ENCODE measurements at regions not wholly inside any gene's neighbourhood (a gene's known extent, or its start where the extent isn't known, plus 50 kb on each side); places are given as distances from the start of the nearest gene placed in this dataset.

DNA sequence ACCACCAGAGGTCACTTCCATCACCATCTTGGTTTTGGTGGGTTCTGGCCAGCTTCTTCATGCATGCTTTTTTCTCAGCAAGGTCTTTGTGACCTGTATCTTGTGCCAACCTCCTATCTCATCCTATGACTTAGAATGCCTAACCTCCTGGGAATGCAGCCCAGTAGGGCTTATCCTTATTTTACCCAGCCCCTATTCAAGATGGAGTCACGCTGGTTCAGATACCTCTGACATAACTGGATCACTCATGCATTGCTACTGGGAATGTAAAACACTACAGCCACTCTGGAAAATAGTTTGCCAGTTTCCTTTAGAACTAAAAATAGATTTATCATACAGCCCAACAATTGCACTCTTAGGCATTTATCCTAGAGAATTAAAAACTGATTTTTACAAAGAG, 219.2 kb downstream of the IRS1 start:
- in situ Hi-C loops (cut with MboI; ENCODE audit: low sequenced_read_pairs) = no loop called here

GRCh38 chr2:226579519-226579918, 220.1 kb downstream of the IRS1 start:
- in situ Hi-C loops (cut with MboI; ENCODE audit: low sequenced_read_pairs) = no loop called here

GRCh38 chr2:226578879-226579278, 220.7 kb downstream of the IRS1 start:
- in situ Hi-C loops (cut with MboI; ENCODE audit: low sequenced_read_pairs) = no loop called here

- in situ Hi-C loops (cut with MboI; ENCODE audit: low sequenced_read_pairs) = no loop called here
Measured at GRCh38 chr2:226578373-226578772, 221.2 kb downstream of the IRS1 start.

GRCh38 chr2:226575928-226576327, 223.7 kb downstream of the IRS1 start:
- in situ Hi-C loops (cut with MboI; ENCODE audit: low sequenced_read_pairs) = no loop called here

DNA sequence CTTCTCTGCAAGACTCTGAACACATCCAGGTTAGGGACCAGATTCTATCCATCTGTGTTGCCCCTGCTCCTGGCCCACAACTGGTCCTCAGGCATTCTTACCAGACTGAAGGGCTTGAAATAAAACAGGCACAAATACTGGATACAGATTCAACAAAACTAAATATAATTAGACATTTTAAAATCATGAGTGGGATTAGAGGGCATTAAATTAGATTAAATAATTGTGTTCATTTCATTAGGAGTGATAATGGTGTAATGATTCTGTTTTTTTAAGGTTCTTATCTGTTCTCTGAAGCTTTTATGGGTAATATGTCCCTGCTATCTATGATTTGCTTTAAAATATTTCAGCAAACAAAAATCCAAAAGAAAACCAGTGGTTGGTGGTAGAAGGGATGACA, 226.5 kb downstream of the IRS1 start:
- in situ Hi-C loops (cut with MboI; ENCODE audit: low sequenced_read_pairs) = no loop called here

- in situ Hi-C loops (cut with MboI; ENCODE audit: low sequenced_read_pairs) = no loop called here
Measured at GRCh38 chr2:226564667-226565066, 235.0 kb downstream of the IRS1 start.

DNA sequence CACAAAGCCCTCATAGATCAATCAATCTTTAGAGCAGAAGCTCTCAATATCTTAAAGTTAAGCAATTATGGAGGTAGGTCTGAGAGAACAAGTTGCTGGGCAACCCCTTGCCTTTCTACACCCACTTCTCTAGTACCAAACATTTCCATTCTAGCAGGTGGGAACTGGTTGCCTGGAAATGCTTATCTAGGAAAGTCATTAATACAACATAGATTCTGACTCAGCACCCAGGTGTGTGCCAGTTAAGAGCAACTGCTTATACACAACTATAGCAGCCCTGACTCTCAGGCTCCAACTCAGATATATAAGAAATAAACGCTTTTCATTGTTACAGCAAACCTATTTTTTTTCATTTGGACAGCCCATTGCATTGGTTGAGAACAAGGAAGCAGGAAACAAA, 237.7 kb downstream of the IRS1 start:
- in situ Hi-C loops (cut with MboI; ENCODE audit: low sequenced_read_pairs) = no loop called here

GRCh38 chr2:226560325-226560724, 239.3 kb downstream of the IRS1 start:
- in situ Hi-C loops (cut with MboI; ENCODE audit: low sequenced_read_pairs) = no loop called here

DNA sequence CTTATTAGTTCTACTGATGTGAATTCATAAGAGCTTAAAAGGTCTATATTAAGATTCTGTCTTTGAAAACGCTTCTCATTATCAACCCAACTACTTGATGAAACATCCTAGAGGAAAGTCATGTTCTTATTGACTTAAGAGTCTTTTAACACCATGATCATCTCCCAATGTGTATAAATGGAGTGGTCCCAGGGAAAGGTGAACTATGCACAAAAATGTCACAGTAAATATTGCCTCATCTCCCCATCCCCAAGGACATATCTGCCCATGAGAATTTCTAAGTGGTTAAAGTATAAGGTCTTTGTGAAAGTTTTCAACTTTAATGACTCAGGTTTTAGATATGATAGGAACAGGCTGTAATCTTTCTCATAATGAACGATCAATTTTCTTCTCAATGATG, 240.1 kb downstream of the IRS1 start:
- in situ Hi-C loops (cut with MboI; ENCODE audit: low sequenced_read_pairs) = no loop called here

GRCh38 chr2:226558418-226558817, 241.2 kb downstream of the IRS1 start:
- in situ Hi-C loops (cut with MboI; ENCODE audit: low sequenced_read_pairs) = no loop called here

DNA sequence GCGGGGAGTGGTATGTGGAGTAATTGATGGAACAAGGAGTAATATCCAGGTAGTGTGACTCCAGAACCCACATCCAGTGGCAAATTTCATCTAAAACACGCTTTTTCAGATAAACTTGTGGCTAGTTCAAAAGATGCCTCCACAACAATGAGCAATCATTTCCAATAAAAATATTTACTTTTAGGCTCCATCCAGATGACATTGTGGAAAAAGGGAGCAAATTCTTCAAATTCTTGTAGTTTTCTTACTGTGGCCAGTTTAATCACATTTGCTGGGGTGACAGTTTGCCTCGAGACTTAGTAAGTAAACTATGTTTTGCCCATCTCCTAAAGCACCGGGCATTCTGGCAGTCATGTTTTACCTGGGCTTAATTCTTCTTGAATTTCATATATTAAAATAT, 243.6 kb downstream of the IRS1 start:
- in situ Hi-C loops (cut with MboI; ENCODE audit: low sequenced_read_pairs) = no loop called here

GRCh38 chr2:226554701-226555100, 244.9 kb downstream of the IRS1 start:
- in situ Hi-C loops (cut with MboI; ENCODE audit: low sequenced_read_pairs) = no loop called here

DNA sequence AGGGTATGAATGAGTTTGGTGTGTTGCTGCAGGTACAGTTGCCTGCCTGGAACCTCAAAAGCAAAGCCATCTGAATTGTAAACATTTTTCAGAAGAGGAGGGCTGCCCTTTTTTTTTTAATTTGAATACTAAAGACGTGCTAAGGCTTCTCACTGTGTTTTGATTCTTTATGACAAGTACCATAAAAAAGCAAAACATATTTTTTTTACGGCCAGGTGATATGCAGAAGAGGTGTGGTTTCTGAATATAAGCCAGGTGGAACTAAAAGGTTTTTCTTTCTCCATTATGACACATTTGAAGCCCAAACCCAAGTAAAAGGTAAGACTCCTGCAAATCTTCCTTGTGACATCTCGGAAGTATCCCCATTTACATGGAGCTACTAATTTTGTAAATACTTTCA, 246.3 kb downstream of the IRS1 start:
- in situ Hi-C loops (cut with MboI; ENCODE audit: low sequenced_read_pairs) = no loop called here

DNA sequence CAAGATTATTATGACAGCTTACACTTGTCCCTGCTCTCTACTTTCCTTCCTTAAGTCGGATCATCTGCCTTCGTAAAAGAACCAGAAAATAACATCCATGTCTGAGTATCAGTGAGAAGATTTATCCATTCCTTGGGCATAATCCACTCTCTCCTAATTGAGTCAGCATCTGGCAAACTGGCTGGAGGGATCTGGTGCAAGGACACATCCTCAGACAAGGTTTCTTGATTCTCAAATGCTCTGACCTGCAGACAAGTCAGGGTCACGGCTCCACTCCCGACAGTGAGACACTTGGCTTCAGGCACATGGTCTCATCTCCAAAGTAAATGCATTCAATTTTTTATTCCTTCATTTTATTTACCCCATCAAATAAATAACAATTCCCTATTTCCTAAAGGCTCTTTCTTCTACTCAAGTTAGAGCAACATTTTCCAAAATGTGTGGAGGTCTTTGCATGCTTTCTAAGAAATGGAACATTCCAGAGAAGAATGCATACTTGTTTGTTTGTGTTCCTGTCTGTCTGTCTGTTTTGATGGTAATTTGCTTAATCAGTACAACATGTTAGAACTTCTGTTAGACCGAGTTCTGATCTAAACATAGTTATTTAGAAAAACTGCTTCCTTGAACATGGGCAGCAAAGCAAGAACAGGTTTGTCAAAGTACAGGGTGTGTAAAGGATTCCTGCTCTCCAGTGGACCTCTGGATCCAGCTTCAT, 246.9 kb downstream of the IRS1 start:
- in situ Hi-C loops (cut with MboI; ENCODE audit: low sequenced_read_pairs) = no loop called here

- in situ Hi-C loops (cut with MboI; ENCODE audit: low sequenced_read_pairs) = no loop called here
Measured at GRCh38 chr2:226551522-226552250, 247.9 kb downstream of the IRS1 start.

DNA sequence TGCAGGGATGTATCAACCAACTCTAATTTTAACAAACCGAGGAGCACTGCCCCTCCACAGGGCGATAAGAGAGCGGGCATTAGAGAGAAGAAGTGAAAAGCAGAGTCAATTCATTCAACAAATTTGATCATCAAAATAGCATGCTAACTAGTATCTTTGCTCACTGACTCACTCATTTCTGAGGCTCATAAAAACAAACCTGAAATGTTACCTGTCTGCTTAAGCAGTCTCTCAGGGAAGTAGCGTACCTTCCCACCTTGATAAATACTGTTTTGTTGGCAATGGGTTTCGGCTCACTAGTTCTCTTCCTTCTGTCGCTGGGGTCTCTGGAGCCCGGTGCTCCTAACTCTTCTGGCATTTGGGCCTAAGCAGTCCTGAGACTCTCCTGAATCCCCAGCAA, 248.8 kb downstream of the IRS1 start:
- in situ Hi-C loops (cut with MboI; ENCODE audit: low sequenced_read_pairs) = no loop called here

DNA sequence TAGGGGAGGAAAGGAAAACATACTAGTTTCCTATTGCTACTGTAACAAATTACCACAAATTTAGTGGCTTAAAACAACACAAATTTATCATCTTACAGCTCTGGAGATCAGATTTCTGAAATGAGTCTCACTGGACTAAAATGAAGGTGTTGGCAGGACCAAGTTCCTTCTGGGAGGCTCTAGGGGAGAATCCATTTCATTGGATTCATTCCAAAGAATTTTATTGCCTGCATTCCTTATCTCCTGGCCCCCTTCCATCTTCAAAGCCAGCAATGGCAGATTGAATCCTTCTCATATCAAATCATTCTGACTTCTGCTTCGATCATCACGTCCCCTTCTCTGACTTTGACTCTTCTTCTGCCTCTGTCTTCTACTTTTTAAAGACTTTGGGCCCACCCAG, 250.9 kb downstream of the IRS1 start:
- in situ Hi-C loops (cut with MboI; ENCODE audit: low sequenced_read_pairs) = no loop called here

DNA sequence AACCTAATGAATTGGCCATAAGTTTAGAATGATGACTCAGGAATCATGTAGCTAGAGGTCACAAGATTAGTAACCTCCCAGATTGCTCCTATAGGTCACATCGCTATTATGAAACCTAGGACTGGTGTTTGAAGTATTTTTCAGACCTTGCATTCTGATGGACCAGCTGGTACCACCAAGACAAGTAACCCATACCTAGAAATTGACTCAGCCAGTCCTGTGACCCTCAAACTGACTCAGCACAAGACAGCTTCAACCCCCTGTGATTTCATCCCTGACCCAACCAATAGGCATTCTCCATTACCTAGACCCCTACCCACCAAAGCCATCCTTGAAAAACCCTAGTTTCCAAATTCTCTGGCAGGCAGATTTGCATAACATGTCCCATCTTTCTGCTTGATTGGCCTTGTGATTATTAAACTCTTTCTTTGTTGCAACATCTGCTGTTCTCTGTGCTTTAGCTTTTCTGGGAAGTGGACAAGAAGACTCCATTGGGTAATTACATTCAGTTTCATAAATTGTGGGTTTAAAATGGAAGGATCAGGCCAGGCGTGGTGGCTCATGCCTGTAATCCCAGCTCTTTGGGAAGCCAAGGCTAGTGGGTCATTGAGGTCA, 254.9 kb downstream of the IRS1 start:
- in situ Hi-C loops (cut with MboI; ENCODE audit: low sequenced_read_pairs) = no loop called here

- in situ Hi-C loops (cut with MboI; ENCODE audit: low sequenced_read_pairs) = no loop called here
Measured at GRCh38 chr2:226540204-226540994, 259.2 kb downstream of the IRS1 start.

DNA sequence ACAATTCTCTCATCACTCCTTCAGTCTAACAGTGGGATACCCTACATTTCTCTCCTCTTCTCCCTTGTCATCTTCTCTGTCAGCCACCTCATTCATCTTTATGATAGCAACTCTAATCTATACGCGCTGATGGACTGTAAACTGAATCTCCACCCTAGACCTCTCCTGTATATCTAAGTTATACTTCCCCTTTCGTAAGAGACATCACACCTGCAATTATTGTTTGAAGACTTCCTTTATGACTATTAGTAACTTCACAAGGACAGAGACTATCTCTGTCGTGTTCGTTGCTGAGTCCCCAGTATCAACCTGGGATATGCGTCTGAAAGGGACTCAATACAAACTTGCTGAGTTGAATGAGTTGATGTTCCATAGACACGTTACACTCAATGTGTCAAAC, 263.2 kb downstream of the IRS1 start:
- in situ Hi-C loops (cut with MboI; ENCODE audit: low sequenced_read_pairs) = no loop called here
